Lung (tissue), 11 donors: ENCODE measurements at regions not wholly inside any gene's neighbourhood (a gene's known extent, or its start where the extent isn't known, plus 50 kb on each side); places are given as distances from the start of the nearest gene placed in this dataset.

Experiments
- ATAC-seq: fragments of 200-7000 bp; cut with Tn5 transposase; one replicate; pipeline ENCODE4 v1.9.1; 2020; ENCODE audit warnings: moderate number of reproducible peaks; ENCODE audit not compliant: insufficient read depth, low FRiP score
- DNase-seq, 3 donors: peaks; one replicate each; pipeline ENCODE4 v3.0.0-alpha.2; 2013 to 2017
- H3K27ac ChIP-seq, 2 donors: one replicate each; pipeline ENCODE4 v1.5.1; 2013; ENCODE audit warnings: mild to moderate bottlenecking in 2 of 2, moderate library complexity in 2 of 2, control low read depth in 1 of 2, inconsistent platforms in 1 of 2, low read depth in 1 of 2, low read length in 1 of 2
- H3K27me3 ChIP-seq, 3 donors: one replicate each; pipeline ENCODE4 v1.5.1; 2013; ENCODE audit warnings: low read length in 2 of 3; ENCODE audit not compliant: control insufficient read depth in 3 of 3, insufficient read depth in 3 of 3
- H3K36me3 ChIP-seq, 4 donors: one replicate each; pipeline ENCODE4 v1.5.1; 2013; ENCODE audit warnings: low read length in 4 of 4, mild to moderate bottlenecking in 1 of 4, moderate library complexity in 1 of 4; ENCODE audit not compliant: control insufficient read depth in 4 of 4, insufficient read depth in 4 of 4
- H3K4me1 ChIP-seq, 5 donors: one replicate each; pipeline ENCODE4 v1.5.1; 2013; ENCODE audit warnings: low read length in 5 of 5, mild to moderate bottlenecking in 2 of 5, moderate library complexity in 1 of 5; ENCODE audit not compliant: control insufficient read depth in 5 of 5, insufficient read depth in 5 of 5
- H3K4me3 ChIP-seq: one replicate; pipeline ENCODE4 v1.5.1; 2013; ENCODE audit warnings: mild to moderate bottlenecking, control low read depth, moderate library complexity
- H3K9ac ChIP-seq, 2 donors: one replicate each; pipeline ENCODE4 v1.5.1; 2013; ENCODE audit warnings: low read length in 2 of 2, control low read depth in 1 of 2; ENCODE audit not compliant: insufficient read depth in 1 of 2
- H3K9me3 ChIP-seq, 4 donors: one replicate each; pipeline ENCODE4 v1.5.1; 2013; ENCODE audit warnings: low read length in 3 of 4, mild to moderate bottlenecking in 1 of 4, moderate library complexity in 1 of 4; ENCODE audit not compliant: control insufficient read depth in 4 of 4, insufficient read depth in 3 of 4
- WGBS, 2 donors: extraction: QIAGEN DNeasy Blood & Tissue Kit; methylation state at CpG; one replicate each; pipeline ENCODE4 v1.1.7; 2013; 5-methylcytosine and 5-hydroxymethylcytosine counted together
- TF ChIP-seq, protein P1 (sequence below): IDR thresholded peaks from 2 replicates; pipeline ENCODE4 v1.5.1; 2012; ENCODE audit warnings: mild to moderate bottlenecking; ENCODE audit errors: control extremely low read depth, extremely low read depth
- donor health status: control.
- donor health status: control.
- donor health status: Bipolar disorder and iron deficiency.
- donor health status: healthy.
- donor health status: DM: yes; HTN: yes; CAD: no.

GRCh38 chr15:72857331-72858063, 73.9 kb upstream of the ADPGK start:
- DNase-seq (no peak), ATAC-seq (no peak)
- TF ChIP-seq, protein P1, sequence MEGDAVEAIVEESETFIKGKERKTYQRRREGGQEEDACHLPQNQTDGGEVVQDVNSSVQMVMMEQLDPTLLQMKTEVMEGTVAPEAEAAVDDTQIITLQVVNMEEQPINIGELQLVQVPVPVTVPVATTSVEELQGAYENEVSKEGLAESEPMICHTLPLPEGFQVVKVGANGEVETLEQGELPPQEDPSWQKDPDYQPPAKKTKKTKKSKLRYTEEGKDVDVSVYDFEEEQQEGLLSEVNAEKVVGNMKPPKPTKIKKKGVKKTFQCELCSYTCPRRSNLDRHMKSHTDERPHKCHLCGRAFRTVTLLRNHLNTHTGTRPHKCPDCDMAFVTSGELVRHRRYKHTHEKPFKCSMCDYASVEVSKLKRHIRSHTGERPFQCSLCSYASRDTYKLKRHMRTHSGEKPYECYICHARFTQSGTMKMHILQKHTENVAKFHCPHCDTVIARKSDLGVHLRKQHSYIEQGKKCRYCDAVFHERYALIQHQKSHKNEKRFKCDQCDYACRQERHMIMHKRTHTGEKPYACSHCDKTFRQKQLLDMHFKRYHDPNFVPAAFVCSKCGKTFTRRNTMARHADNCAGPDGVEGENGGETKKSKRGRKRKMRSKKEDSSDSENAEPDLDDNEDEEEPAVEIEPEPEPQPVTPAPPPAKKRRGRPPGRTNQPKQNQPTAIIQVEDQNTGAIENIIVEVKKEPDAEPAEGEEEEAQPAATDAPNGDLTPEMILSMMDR = no peak
- H3K27me3 ChIP-seq = no peaks in the 10 kb centered on the region
- no peak overlapping the region for H3K9ac ChIP-seq
- no peaks in the 10 kb centered on the region for H3K4me1 ChIP-seq
- H3K27ac ChIP-seq = no peak overlapping the region
- H3K36me3 ChIP-seq = no peaks in the 10 kb centered on the region
- H3K9me3 ChIP-seq = no peaks in the 10 kb centered on the region
- WGBS, 2 donors = 79 to 80% methylated on average over 9 of the region's 9 CpGs
- H3K4me3 ChIP-seq = no peak overlapping the region

- ATAC-seq = no peak
- no peak for DNase-seq
- H3K27ac ChIP-seq = no peak overlapping the region
- peaks cover 0 to under 1% (median 0%) of the 10 kb centered on the region in 5 donors for H3K4me1 ChIP-seq
- peaks cover 0 to under 1% (median 0%) of the 10 kb centered on the region in 4 donors for H3K9me3 ChIP-seq
- TF ChIP-seq, protein P1 = no peak
- no peaks in the 10 kb centered on the region for H3K27me3 ChIP-seq
- H3K36me3 ChIP-seq = no peaks in the 10 kb centered on the region
- H3K9ac ChIP-seq = no peak overlapping the region
- WGBS, 2 donors = 95 to 96% methylated on average over 5 of the region's 5 CpGs
- no peak overlapping the region for H3K4me3 ChIP-seq
Measured at GRCh38 chr15:72856549-72857040, 73.0 kb upstream of the ADPGK start.

DNA sequence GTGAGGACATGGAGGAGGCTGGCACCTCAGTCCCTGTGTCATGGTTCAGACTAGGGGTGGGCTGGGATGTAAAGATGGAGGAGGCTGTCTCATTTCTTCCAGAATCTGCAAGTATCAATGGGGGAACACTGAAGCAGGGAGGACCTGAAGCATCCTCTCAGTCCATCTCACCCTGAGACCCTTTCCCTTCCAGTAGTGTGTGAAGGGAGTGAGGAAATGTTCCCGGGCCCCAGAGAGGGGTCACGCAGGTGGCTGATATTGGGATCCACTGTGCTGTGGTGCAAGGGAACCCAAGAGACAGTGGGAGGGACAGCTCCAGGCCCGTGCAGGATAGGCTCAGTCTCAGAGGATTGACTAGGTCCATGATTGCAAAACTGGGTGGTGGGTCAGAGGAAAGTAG, 72.2 kb upstream of the ADPGK start:
- H3K27ac ChIP-seq = no peak overlapping the region
- ATAC-seq = no peak
- no peak overlapping the region for H3K4me3 ChIP-seq
- DNase-seq = no peak
- peaks cover 0 to 1% (median 0%) of the 10 kb centered on the region in 5 donors for H3K4me1 ChIP-seq
- H3K36me3 ChIP-seq = no peaks in the 10 kb centered on the region
- TF ChIP-seq, protein P1 = no peak
- no peaks in the 10 kb centered on the region for H3K27me3 ChIP-seq
- H3K9ac ChIP-seq = no peak overlapping the region
- H3K9me3 ChIP-seq = peaks cover 0 to 2% (median 0%) of the 10 kb centered on the region in 4 donors
- WGBS, 2 donors = 67 to 80% methylated on average over 3 of the region's 3 CpGs
